H1 (cell line): ENCODE measurements at regions not wholly inside any gene's neighbourhood (a gene's known extent, or its start where the extent isn't known, plus 50 kb on each side); places are given as distances from the start of the nearest gene placed in this dataset.

Experiments
- CTCF ChIA-PET: fragments of 300-600 bp; sonication (Branson Sonifier 250); formaldehyde crosslinking; loops from one replicate; lab custom pipeline; 2021; ENCODE audit not compliant: partially characterized antibody; lab: Charles Lee
- POLR2A ChIA-PET: fragments of 300-600 bp; sonication (Branson Sonifier 250); formaldehyde crosslinking; loops from one replicate; lab custom pipeline; 2021; ENCODE audit warnings: inconsistent platforms; ENCODE audit not compliant: partially characterized antibody; lab: Charles Lee
- DNase-seq, 2 experiments: peaks; one replicate each; pipeline versions ENCODE4 v3.0.0 to v3.0.0-alpha.2; 2010 to 2022; ENCODE audit warnings: low spot score in 2 of 2, low read depth in 1 of 2, mixed read lengths in 1 of 2
- FAIRE-seq: peaks from 2 replicates; lab custom pipeline; 2011; peaks lifted over from hg19 to GRCh38; lab: Jason Lieb, UNC
- H2AFZ ChIP-seq: 2 replicates; pipeline ENCODE4 v1.8.1; 2012; ENCODE audit warnings: low read length, inconsistent platforms
- H2AK5ac ChIP-seq: 2 replicates; pipeline ENCODE4 v1.6.1; 2013; ENCODE audit warnings: low read depth, low read length
- H2BK120ac ChIP-seq: replicated peaks from 2 replicates; pipeline ENCODE3; 2013; ENCODE audit warnings: low read depth, low read length, inconsistent platforms
- H2BK12ac ChIP-seq: 2 replicates; pipeline ENCODE4 v1.6.1; 2013; ENCODE audit warnings: low read depth, low read length
- H2BK15ac ChIP-seq: 2 replicates; pipeline ENCODE4 v1.6.1; 2013; ENCODE audit warnings: low read length
- H2BK20ac ChIP-seq: 2 replicates; pipeline ENCODE4 v1.6.1; 2013; ENCODE audit warnings: low read length
- H2BK5ac ChIP-seq: 2 replicates; pipeline ENCODE4 v1.6.1; 2013; ENCODE audit warnings: low read depth, low read length
- H3K14ac ChIP-seq: 2 replicates; pipeline ENCODE4 v1.6.1; 2013; ENCODE audit warnings: inconsistent platforms; ENCODE audit not compliant: insufficient read length
- H3K18ac ChIP-seq: 2 replicates; pipeline ENCODE4 v1.6.1; 2013; ENCODE audit warnings: low read length; ENCODE audit errors: extremely low read depth
- H3K23ac ChIP-seq: 2 replicates; pipeline ENCODE4 v1.6.1; 2013; ENCODE audit warnings: inconsistent platforms; ENCODE audit not compliant: insufficient read length
- H3K23me2 ChIP-seq: 2 replicates; pipeline ENCODE4 v1.6.1; 2013; ENCODE audit warnings: low read depth, low read length
- H3K27ac ChIP-seq: 2 replicates; pipeline ENCODE4 v1.6.1; 2011; ENCODE audit warnings: low read depth, low read length, inconsistent platforms
- H3K27me3 ChIP-seq, 4 experiments: replicated peaks in 1 of 4; 1 replicate in 1 of 4; 2 replicates in 3 of 4; pipeline versions ENCODE4 v1.6.1 to v1.8.1; 2011 to 2013; ENCODE audit warnings: low read length in 3 of 4, mild to moderate bottlenecking in 3 of 4, inconsistent platforms in 2 of 4, mixed read lengths in 2 of 4, moderate library complexity in 1 of 4; ENCODE audit not compliant: control insufficient read depth in 3 of 4, insufficient read depth in 3 of 4; ENCODE audit errors: extremely low read depth in 1 of 4
- H3K36me3 ChIP-seq, 4 experiments: 2 replicates each; pipeline versions ENCODE4 v1.6.1 to v1.8.1; 2011 to 2013; ENCODE audit warnings: mild to moderate bottlenecking in 4 of 4, low read length in 3 of 4, moderate library complexity in 2 of 4, control low read depth in 1 of 4, inconsistent platforms in 1 of 4; ENCODE audit not compliant: insufficient read depth in 4 of 4, control insufficient read depth in 2 of 4
- H3K4ac ChIP-seq: replicated peaks from 2 replicates; pipeline ENCODE3; 2013; ENCODE audit warnings: low read length, low read depth, mixed read lengths, inconsistent platforms; ENCODE audit not compliant: insufficient read length
- H3K4me1 ChIP-seq, 4 experiments: replicated peaks in 1 of 4; 1 replicate in 1 of 4; 2 replicates in 3 of 4; pipeline versions ENCODE4 v1.6.1 to v1.8.1; 2011 to 2013; ENCODE audit warnings: low read length in 3 of 4, inconsistent platforms in 2 of 4, mixed read lengths in 1 of 4; ENCODE audit not compliant: insufficient read depth in 4 of 4, control insufficient read depth in 3 of 4
- H3K4me2 ChIP-seq, 2 experiments: 2 replicates each; pipeline versions ENCODE4 v1.6.1 to v1.8.1; 2011 to 2013; ENCODE audit warnings: low read depth in 2 of 2, low read length in 2 of 2, control low read depth in 1 of 2, inconsistent platforms in 1 of 2, mild to moderate bottlenecking in 1 of 2; ENCODE audit not compliant: insufficient read depth in 1 of 2
- H3K4me3 ChIP-seq, 4 experiments: fragments of 200-600, 300-600 bp in 1 of 4; sonication (generic), shearing (Covaris generic), sonication (Bioruptor Twin) in 1 of 4; 2 replicates each; pipeline versions ENCODE4 v1.5.1 to v1.8.1; 2011 to 2016; ENCODE audit warnings: low read length in 4 of 4, low read depth in 3 of 4, control low read depth in 2 of 4, inconsistent platforms in 2 of 4, mild to moderate bottlenecking in 2 of 4, mixed read lengths in 1 of 4, moderate library complexity in 1 of 4; ENCODE audit not compliant: insufficient read depth in 2 of 4; ENCODE audit errors: extremely low read depth in 1 of 4
- H3K56ac ChIP-seq: replicated peaks from 2 replicates; pipeline ENCODE3; 2013; ENCODE audit warnings: low read depth, mild to moderate bottlenecking, mixed read lengths, low read length, inconsistent platforms; ENCODE audit not compliant: insufficient read length
- H3K79me1 ChIP-seq: 2 replicates; pipeline ENCODE4 v1.6.1; 2013; ENCODE audit warnings: low read depth, low read length, control low read depth
- H3K79me2 ChIP-seq, 2 experiments: 2 replicates each; pipeline versions ENCODE4 v1.6.1 to v1.8.1; 2012 to 2013; ENCODE audit warnings: low read length in 2 of 2, mild to moderate bottlenecking in 2 of 2, inconsistent platforms in 1 of 2; ENCODE audit not compliant: insufficient read depth in 2 of 2, control insufficient read depth in 1 of 2
- H3K9ac ChIP-seq, 4 experiments: replicated peaks in 1 of 4; 1 replicate in 1 of 4; 2 replicates in 3 of 4; pipeline versions ENCODE4 v1.6.1 to v1.8.1; 2011 to 2013; ENCODE audit warnings: low read depth in 3 of 4, low read length in 3 of 4, control low read depth in 2 of 4, mild to moderate bottlenecking in 2 of 4, moderate library complexity in 2 of 4, inconsistent platforms in 1 of 4; ENCODE audit errors: extremely low read depth in 1 of 4
- H3K9me3 ChIP-seq, 2 experiments: 2 replicates each; pipeline versions ENCODE4 v1.6.1 to v1.8.1; 2012 to 2013; ENCODE audit warnings: mild to moderate bottlenecking in 2 of 2, moderate library complexity in 2 of 2, control low read depth in 1 of 2, inconsistent platforms in 1 of 2, low read depth in 1 of 2, low read length in 1 of 2, mixed read lengths in 1 of 2; ENCODE audit not compliant: insufficient read depth in 2 of 2
- H4K20me1 ChIP-seq, 2 experiments: replicated peaks in 1 of 2; 2 replicates each; pipeline versions ENCODE3 to v1.8.1; 2011 to 2013; ENCODE audit warnings: inconsistent platforms in 2 of 2, low read length in 2 of 2, mild to moderate bottlenecking in 1 of 2; ENCODE audit not compliant: insufficient read depth in 2 of 2, control insufficient read depth in 1 of 2
- H4K5ac ChIP-seq: 2 replicates; pipeline ENCODE4 v1.6.1; 2013; ENCODE audit warnings: low read length, low read depth, mixed read lengths, inconsistent platforms; ENCODE audit not compliant: insufficient read length
- H4K8ac ChIP-seq: 2 replicates; pipeline ENCODE4 v1.8.0; 2013; ENCODE audit warnings: mild to moderate bottlenecking, moderate library complexity, low read length, inconsistent platforms; ENCODE audit not compliant: insufficient read depth; ENCODE audit errors: extremely low read depth
- H4K91ac ChIP-seq: replicated peaks from 2 replicates; pipeline ENCODE3; 2013; ENCODE audit warnings: low read length, mixed read lengths, inconsistent platforms; ENCODE audit not compliant: insufficient read length
- BRCA1 ChIP-seq: IDR thresholded peaks from 2 replicates; pipeline ENCODE4 v1.6.1; 2012; ENCODE audit warnings: low read depth, low read length, improper control_type of control experiment
- CBX5 ChIP-seq: fragments of 300-800, 300-1000 bp; sonication (generic); IDR thresholded peaks from 2 replicates; pipeline ENCODE4 v1.7.1; 2016; ENCODE audit warnings: antibody characterized with exemption, low read length, low read depth
- CEBPB ChIP-seq: IDR thresholded peaks from 2 replicates; pipeline ENCODE4 v1.6.1; 2012; ENCODE audit warnings: low read depth, low read length
- JUN ChIP-seq: IDR thresholded peaks from 2 replicates; pipeline ENCODE4 v1.6.1; 2011; ENCODE audit warnings: low read depth, mild to moderate bottlenecking, improper control_type of control experiment, low read length
- POLR2A ChIP-seq, 2 experiments: IDR thresholded peaks; 1 replicate in 1 of 2; 2 replicates in 1 of 2; pipeline ENCODE4 v1.6.1; 2011; ENCODE audit warnings: low read depth in 2 of 2, low read length in 2 of 2, mild to moderate bottlenecking in 2 of 2; ENCODE audit errors: control extremely low read depth in 1 of 2
- POLR2AphosphoS5 ChIP-seq: IDR thresholded peaks from 2 replicates; pipeline ENCODE4 v1.6.1; 2011; ENCODE audit warnings: low read depth, low read length
- RAD21 ChIP-seq, 2 experiments: IDR thresholded peaks in 1 of 2; conservative IDR thresholded peaks in 1 of 2; 2 replicates each; pipeline ENCODE4 v1.6.1; 2011; ENCODE audit warnings: low read depth in 2 of 2, low read length in 2 of 2, improper control_type of control experiment in 1 of 2, inconsistent platforms in 1 of 2, mild to moderate bottlenecking in 1 of 2, moderate library complexity in 1 of 2
- RBBP5 ChIP-seq: IDR thresholded peaks from 2 replicates; pipeline ENCODE4 v1.7.1; 2012; ENCODE audit warnings: low read depth, mild to moderate bottlenecking, inconsistent platforms, low read length, moderate library complexity, borderline replicate concordance
- RFX5 ChIP-seq: IDR thresholded peaks from 2 replicates; pipeline ENCODE4 v1.6.1; 2011; ENCODE audit warnings: low read depth, low read length, improper control_type of control experiment, borderline replicate concordance
- RXRA ChIP-seq: IDR thresholded peaks from 2 replicates; pipeline ENCODE4 v1.6.1; 2011; ENCODE audit warnings: low read depth, mild to moderate bottlenecking, low read length, moderate library complexity; ENCODE audit not compliant: insufficient read depth
- SIX5 ChIP-seq: IDR thresholded peaks from 2 replicates; pipeline ENCODE4 v1.6.1; 2011; ENCODE audit warnings: mild to moderate bottlenecking, low read depth, low read length
- SP4 ChIP-seq: IDR thresholded peaks from 2 replicates; pipeline ENCODE4 v1.6.1; 2012; ENCODE audit warnings: low read length, inconsistent platforms
- TAF7 ChIP-seq: optimal IDR thresholded peaks from 2 replicates; pipeline ENCODE3; 2011; ENCODE audit warnings: low read depth, mild to moderate bottlenecking, inconsistent platforms, low read length, moderate library complexity, borderline replicate concordance
- WGBS, 2 experiments: shearing (Covaris generic) in 1 of 2; methylation state at CpG; one replicate each; pipeline versions ENCODE4 v1.1.6 to v1.1.7; 2013 to 2015; ENCODE audit warnings: low lambda C conversion rate in 2 of 2, mixed read lengths in 2 of 2, inconsistent platforms in 1 of 2, low coverage in 1 of 2, missing lambda C conversion rate in 1 of 2; ENCODE audit not compliant: insufficient replicate concordance in 2 of 2, insufficient coverage in 1 of 2, insufficient read length in 1 of 2; ENCODE audit errors: extremely low coverage in 1 of 2, missing lambda C conversion rate in 1 of 2; 5-methylcytosine and 5-hydroxymethylcytosine counted together

DNA sequence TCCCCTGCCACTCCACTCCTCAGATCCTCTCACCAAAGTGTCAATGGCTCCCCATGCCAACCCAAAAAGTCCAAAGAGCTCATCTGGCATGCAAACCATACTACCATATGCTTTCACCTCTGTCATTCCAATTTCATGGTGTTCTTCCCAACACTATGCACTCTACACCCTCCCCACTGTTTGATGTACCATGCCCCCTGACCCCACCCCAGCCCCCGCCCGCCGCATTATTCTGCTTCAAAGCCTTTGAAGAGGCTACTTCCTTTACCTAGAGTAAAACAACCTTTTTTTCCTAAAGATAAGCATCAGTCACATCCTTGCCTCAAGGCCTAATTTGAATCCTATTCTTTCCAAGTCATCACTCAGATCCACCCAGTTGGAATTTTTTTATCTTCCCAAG is 226.3 kb downstream of the DEPDC1B start:
- Histone ChIP-seq H2BK120ac (no peak overlapping the region), H4K20me1 (no peaks in the 10 kb centered on the region), H2BK12ac (no peak overlapping the region), H2BK5ac (no peak overlapping the region), H3K4ac (no peak overlapping the region), H3K9me3 (peaks cover 0 to 4% of the 10 kb centered on the region in 2 experiments; a peak in 2 of 4 replicates), H3K27ac (no peak overlapping the region), H3K79me1 (no peaks in the 10 kb centered on the region), H3K23ac (no peak overlapping the region), H4K91ac (no peak overlapping the region), H3K56ac (no peak overlapping the region), H2BK15ac (no peak overlapping the region), H3K36me3 (peaks cover 0 to 4% (median 0%) of the 10 kb centered on the region in 4 experiments; a peak in 2 of 8 replicates), H3K18ac (no peak overlapping the region), H3K9ac (no peak overlapping the region), H3K4me2 (no peak overlapping the region), H4K5ac (no peak overlapping the region), H2AK5ac (no peak overlapping the region), H3K23me2 (no peaks in the 10 kb centered on the region), H3K4me3 (no peak overlapping the region), H2AFZ (no peak overlapping the region), H3K4me1 (no peaks in the 10 kb centered on the region; a peak in 1 of 7 replicates), H2BK20ac (no peak overlapping the region), H3K14ac (no peak overlapping the region), H4K8ac (no peak overlapping the region), H3K27me3 (no peaks in the 10 kb centered on the region), H3K79me2 (no peaks in the 10 kb centered on the region)
- 100% methylated on average over 3 of the region's 3 CpGs; no CpG with 5 or more reads in 1 of the 2 experiments for whole genome bisulfite sequencing, 2 experiments
- ChIA-PET POLR2A (no interaction called here), CTCF (interaction anchor here (0.9 kb wide), 1 partner anchor 14 kb away, joined by 3 read pairs; no protein-coding TSS in a partner anchor)
- FAIRE-seq (no peak), DNase-seq (no peak)
- TF ChIP-seq POLR2AphosphoS5 (no peak), RXRA (no peak), CBX5 (no peak), POLR2A (IDR thresholded peaks at IDR 0.05; ENCODE audit: control extremely low read depth in 1 of 2, low read depth in 2 of 2, low read length in 2 of 2) (no peak), RFX5 (no peak), RAD21 (IDR thresholded peaks at IDR 0.05 in 1 of 2, conservative IDR thresholded peaks at IDR 0.05 in 1 of 2; ENCODE audit: low read depth in 2 of 2, low read length in 2 of 2) (no peak), JUN (no peak), BRCA1 (no peak), SP4 (no peak), SIX5 (no peak), CEBPB (no peak), RBBP5 (no peak), TAF7 (no peak)
